SK-MEL-5 (cell line): ENCODE measurements at regions not wholly inside any gene's neighbourhood (a gene's known extent, or its start where the extent isn't known, plus 50 kb on each side); places are given as distances from the start of the nearest gene placed in this dataset.

Experiments used
- DNase-seq: peaks from one replicate; pipeline ENCODE4 v3.0.0-alpha.2; 2016; ENCODE audit warnings: low read depth, low spot score
- in situ Hi-C: cut with HindIII; loops from 2 replicates; pipeline ENCODE4 v1.10.0; 2016; ENCODE audit warnings: low sequenced_read_pairs, high pct_unique_total_duplicates, low pct_unique_long_range_greater_than_20kb

DNA sequence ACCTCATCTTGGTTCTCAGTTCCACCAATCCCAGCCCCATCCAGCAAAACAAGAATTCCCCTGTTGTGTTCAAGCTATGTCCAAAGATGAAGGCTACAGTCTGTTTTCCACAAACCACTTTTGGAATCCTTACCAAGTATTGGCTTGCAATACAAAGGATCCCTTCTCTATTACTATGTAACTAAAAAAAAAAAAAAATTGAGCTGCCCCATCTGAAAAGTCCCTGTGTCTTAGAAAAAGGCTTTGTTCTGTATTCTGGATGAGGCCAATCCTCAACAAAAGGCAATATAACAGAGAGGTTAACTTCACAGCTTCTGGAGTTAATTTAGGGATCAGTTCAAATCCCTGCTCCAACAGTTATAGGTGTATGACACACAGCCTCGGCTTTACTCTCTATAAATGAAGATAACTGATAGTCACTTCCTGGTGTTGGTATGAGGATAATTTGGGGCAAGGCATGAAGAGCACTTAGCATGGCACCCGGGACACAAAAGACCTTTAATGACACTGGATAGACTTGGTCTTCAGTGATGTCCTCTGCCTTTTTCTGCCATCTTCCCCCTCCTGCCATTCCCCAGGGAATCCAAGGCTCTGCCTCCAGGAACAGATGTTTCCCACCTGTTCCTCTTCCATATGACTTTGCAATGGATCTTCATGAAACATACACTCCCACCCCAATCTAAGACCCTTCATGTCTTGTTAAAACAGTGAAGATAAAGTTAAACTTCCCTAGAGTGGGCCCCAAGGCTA lies 61.2 kb upstream of the ATL2 start:
- DNase-seq = peak; percentile 89
- in situ Hi-C loops = no loop called here

DNA sequence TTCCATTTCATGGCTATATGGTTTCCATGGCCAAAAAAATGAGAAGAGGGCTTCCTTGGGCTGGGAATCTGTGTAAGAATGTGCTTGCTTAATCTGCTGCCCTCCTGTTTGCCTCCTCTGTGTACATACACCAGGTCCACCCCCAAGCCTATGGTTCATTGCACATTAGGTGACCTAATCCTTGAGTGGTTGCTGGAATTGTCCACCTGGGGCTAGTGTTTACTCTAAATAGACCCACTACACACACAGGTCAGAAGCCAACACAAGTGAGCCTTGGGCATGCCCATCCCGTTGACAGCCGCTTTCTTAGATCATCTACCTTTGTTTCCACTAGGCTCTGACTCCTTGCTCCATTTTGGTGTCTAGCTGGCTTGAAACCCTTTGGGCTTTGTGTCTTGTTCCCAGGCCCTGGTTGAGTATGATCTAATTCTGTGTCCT lies 59.2 kb upstream of the ATL2 start:
- no peak for DNase-seq
- in situ Hi-C loops = no loop called here

DNA sequence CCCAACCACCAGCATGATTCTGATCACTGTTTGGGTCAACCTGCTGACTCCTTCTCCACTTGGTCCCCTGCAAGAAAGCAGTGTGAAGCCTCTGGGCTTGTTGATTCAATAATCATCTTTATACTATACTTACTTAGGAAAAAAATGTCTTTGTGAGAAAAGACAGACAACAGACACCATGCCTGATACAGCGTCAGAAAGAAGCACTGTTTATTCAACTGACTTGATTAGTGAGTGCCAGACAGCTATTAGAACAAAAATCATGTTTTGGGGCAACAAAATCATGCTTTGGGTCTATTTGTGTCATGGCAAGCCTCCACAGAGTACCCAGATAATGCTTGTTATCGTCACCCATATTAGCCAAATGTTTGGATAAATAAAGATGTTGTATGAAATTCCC lies 58.7 kb upstream of the ATL2 start:
- no peak for DNase-seq
- in situ Hi-C loops = no loop called here

DNA sequence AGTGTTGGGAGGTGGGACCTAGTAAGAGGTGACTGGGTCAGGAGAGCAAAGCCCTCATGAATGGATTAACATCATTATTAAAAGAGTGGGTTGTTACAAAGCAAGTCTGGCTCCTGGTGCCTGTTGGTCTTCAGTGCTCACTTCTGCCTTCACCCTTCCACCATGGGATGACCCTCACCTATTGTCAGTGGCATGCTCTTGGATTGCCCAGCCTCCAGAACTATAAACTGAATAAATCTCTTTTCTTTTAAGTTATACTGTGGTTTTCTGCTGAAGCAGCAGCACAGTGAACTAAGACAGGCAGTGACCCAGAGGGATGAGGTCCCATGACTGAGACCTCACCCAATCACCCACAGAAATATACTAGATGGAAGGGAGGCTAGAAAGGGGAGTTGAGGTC lies 57.5 kb upstream of the ATL2 start:
- in situ Hi-C loops = no loop called here
- DNase-seq = no peak

DNA sequence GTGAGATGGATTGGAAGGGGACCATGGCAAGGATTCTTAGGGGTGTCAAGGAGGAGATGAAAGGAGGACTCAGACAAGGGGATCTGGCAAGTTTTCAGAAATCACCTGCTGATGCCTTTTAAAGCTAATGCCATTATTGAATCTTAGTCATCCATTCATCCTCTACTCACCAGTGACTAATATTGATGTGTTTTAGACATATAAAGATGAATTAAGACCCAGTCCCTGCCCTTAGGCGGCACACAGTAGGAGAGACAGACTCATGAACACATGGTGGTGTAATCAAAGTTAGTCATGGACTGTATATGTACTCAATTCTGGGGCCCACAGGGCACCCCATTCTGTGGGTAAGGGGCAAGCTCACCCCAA lies 56.5 kb upstream of the ATL2 start:
- in situ Hi-C loops = no loop called here
- no peak for DNase-seq

DNA sequence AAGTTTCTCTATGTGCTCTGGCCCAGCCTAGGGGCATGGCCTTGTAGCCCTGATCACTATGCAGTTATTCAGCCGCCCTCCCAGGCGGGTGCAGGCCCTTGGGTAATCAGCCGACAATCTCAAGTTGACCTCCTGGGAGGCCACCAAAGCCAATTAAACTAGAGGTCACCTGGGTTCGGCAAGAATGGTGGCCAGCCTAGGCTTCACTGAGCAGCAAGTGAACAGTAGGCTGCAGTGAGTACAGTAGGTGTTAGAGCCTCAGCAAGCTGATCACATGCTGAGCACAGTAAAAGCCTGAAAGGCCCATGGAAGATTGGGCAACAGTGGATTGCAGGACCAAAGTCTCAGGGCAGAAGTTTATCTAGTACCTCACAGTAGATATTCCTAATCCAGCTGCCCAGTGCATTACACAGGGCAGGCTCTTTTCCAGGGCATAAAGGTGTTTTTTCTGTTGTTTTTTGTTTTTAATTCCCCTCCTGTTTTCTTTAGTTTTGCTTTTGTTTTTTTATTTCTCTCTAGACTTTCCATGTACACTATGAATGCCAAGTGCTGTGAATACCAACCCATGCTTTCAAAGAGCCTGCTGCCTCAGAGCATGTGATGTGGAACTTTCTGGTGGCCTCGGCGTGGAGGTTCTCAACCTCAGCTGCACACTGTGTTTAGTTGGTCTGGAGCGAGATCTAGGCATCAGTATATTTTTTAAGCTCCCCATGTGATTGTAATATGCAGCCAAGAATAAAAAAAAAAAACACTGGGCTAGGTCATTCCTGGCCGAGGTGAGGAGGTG lies 55.9 kb upstream of the ATL2 start:
- in situ Hi-C loops = no loop called here
- DNase-seq = peak; percentile 67

DNA sequence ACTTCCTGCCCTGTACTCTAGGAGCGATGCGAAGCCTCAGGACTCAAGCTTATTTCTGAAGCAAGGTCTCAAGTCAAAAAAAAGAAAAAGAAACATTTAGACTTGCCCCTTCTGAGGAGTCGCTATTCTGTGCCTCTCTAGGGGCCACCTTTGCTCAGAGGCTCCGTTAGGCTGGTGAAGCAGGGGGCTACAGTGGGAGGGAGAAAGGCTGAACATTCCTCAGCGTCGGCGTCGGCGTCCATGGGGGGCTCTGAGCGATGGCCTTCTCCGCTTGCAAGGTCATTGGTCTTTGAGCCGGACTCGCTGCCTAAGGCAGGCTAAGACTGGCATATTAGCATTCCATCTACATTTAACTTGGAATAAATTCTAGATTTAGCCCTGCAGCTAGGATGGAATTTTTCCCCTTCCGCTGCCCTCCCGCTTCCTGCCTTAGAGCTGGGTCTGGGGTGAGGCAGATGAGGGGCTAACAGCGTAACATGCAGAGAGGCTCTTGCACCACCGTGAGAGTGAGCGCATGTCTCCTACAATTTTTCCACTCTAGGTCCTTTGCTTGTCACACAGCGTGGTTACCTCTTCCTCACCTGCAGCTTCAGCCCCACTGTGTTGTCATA lies 53.6 kb upstream of the ATL2 start:
- in situ Hi-C loops = no loop called here
- DNase-seq = no peak

DNA sequence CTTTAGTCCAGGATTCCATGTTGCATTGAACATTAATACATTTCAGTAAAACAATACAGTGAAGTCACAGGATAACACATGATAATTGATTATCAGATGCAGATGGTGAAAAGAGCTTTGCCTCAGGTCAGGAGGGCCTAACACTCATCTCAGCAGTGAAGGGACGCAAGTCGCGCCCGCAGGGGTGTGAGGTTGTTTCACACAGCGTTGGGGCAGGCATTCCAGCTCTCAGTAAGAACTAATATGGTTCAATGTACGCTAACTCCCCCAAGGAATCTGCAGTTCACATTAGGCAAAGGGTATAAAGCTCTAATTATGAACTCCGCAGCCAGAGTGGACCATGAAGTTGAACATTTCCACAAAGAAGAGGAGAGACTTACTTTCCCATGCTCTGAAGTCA lies 53.1 kb upstream of the ATL2 start:
- in situ Hi-C loops = no loop called here
- no peak for DNase-seq

DNA sequence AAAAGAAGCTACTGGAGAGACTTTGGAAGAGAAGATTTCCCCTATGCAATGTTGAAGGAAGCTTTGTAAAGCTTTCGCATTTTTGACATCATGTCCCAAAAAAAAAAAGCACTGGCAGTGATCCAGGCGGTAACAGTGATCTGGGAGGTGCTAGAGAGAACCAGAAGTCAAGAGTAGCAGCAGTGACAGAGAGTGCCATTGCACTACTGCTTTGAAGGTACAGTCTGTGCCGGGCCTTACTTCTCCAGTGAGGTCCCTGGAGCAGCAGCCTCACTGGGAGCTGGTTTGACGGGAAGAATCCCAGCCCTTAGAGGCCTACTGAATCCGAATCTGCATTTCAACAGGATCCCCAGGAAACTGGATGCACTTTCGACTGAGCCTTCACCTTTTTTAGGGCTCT lies 50.9 kb upstream of the ATL2 start:
- no peak for DNase-seq

DNA sequence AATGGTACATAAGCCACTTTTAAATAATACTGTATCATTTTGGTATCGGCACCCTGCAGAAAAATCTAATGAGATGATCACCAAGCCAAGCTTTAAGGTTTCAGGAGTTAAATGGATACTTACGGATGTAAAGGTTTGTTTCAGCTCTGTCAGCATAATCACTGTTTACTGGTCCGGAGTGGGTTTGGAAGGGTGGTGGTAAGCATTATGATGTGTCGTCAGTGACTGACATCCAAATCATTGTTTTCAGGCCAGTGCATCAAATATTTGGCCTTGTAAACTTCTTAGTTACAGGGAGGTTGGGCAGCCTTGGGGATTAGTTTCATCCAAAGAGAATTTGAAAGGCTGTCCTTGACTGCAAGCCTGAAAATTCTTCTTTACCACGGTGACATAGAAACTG lies 50.0 kb upstream of the ATL2 start:
- in situ Hi-C loops = no loop called here
- DNase-seq = no peak

More for the DNA sequence above, 50.9 kb upstream of the ATL2 start:
- in situ Hi-C loops = no loop called here
